ENCODE measurements at regions not wholly inside any gene's neighbourhood (a gene's known extent, or its start where the extent isn't known, plus 50 kb on each side); places are given as distances from the start of the nearest gene placed in this dataset.

- no peak overlapping the region for H3K4me3 ChIP-seq (ENCODE audit: low read depth, poor library complexity, severe bottlenecking)
- no peak for TF ChIP-seq POLR2A (IDR thresholded peaks at IDR 0.05)
- no peak for TF ChIP-seq CTCF (IDR thresholded peaks at IDR 0.05)
- WGBS, 2 donors, result 82 to 87% methylated on average over 5 of the region's 5 CpGs
- intact Hi-C loops (cut with DNase I; ENCODE audit: low total_unique reads), result no loop called here
- DNase-seq (ENCODE audit: low spot score in 2 of 2), result no peak
Measured at GRCh38 chr9:80602291-80602690, 1030.5 kb downstream of the TLE4 start.

DNA sequence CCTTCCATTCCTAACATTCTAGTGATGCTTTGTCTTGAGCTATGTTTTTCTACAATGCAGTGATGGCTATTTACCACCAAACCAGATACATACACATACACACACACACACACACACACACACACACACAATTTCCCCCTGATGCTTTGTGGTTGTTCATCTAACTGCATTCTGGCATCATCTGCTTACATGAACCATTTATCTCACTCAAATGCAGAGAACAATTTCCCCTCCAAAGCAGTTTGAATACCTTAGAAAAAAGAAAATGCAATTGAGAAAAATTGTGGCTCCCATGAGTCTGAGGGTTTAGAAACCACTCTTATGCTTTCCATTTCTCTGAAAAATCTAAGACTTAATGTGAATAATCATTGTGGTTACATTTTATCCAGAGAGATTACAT lies 1024.8 kb downstream of the TLE4 start:
- DNase-seq (ENCODE audit: low spot score in 2 of 2), result no peak
- H3K4me3 ChIP-seq (ENCODE audit: low read depth, poor library complexity, severe bottlenecking), result no peak overlapping the region
- intact Hi-C loops (cut with DNase I; ENCODE audit: low total_unique reads), result no loop called here
- TF ChIP-seq CTCF (IDR thresholded peaks at IDR 0.05) (no peak), POLR2A (IDR thresholded peaks at IDR 0.05) (no peak)

- TF ChIP-seq POLR2A (IDR thresholded peaks at IDR 0.05) (no peak), CTCF (IDR thresholded peaks at IDR 0.05) (no peak)
- WGBS, 2 donors, result 91 to 93% methylated on average over 4 of the region's 4 CpGs
- DNase-seq (ENCODE audit: low spot score in 2 of 2), result no peak
- intact Hi-C loops (cut with DNase I; ENCODE audit: low total_unique reads), result no loop called here
- no peak overlapping the region for H3K4me3 ChIP-seq (ENCODE audit: low read depth, poor library complexity, severe bottlenecking)
Measured at GRCh38 chr9:80595192-80595591, 1023.4 kb downstream of the TLE4 start.

DNA sequence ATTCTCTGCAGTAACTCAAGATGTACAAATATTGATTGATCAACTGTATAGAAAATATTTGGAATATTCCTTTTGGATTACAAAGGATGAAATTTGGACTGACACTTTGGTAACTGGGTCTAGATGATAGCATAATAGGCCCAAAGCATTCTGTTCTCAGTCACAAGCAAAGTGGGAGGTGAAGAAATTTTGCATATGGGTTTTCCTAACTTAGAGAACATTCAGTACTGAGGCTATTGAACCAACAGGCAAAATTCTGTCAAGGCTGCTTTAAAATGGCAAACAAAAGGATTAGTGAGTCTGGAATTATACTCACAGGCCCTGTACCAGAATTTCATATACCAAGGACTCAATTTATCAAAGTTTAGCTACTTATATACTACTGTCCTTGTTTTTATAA lies 1020.6 kb downstream of the TLE4 start:
- TF ChIP-seq POLR2A (IDR thresholded peaks at IDR 0.05), result no peak
- no peak for TF ChIP-seq CTCF (IDR thresholded peaks at IDR 0.05)
- intact Hi-C loops (cut with DNase I; ENCODE audit: low total_unique reads), result no loop called here
- DNase-seq (ENCODE audit: low spot score in 2 of 2), result no peak
- no peak overlapping the region for H3K4me3 ChIP-seq (ENCODE audit: low read depth, poor library complexity, severe bottlenecking)

- no peak overlapping the region for H3K4me3 ChIP-seq (ENCODE audit: low read depth, poor library complexity, severe bottlenecking)
- TF ChIP-seq CTCF (IDR thresholded peaks at IDR 0.05) (no peak), POLR2A (IDR thresholded peaks at IDR 0.05) (no peak)
- 81 to 100% methylated on average over 1 of the region's 1 CpG for WGBS, 2 donors
- DNase-seq (ENCODE audit: low spot score in 2 of 2), result no peak
- intact Hi-C loops (cut with DNase I; ENCODE audit: low total_unique reads), result no loop called here
Measured at GRCh38 chr9:80586786-80587330, 1015.1 kb downstream of the TLE4 start.

DNA sequence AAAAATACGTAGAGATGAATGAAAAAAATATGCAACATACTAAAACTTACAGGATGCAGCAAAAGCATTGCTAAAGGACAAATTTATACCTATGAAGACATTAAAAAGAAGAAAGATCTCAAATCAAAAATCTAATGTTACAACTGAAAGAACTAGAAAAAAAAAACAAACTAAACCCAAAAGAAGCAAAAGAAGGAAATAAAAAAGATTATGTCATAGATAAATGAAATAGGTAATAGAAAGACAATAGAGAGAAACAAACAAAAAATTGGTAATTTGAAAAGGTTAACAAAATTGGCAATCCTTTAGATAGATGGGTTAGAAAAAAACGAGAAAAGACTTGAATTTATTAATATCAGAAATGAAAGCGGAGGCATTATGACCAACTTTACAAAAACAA lies 1000.2 kb downstream of the TLE4 start:
- TF ChIP-seq POLR2A (IDR thresholded peaks at IDR 0.05), result no peak
- TF ChIP-seq CTCF (IDR thresholded peaks at IDR 0.05), result no peak
- no peak overlapping the region for H3K4me3 ChIP-seq (ENCODE audit: low read depth, poor library complexity, severe bottlenecking)
- WGBS, 2 donors, result 84 to 87% methylated on average over 3 of the region's 3 CpGs
- no peak for DNase-seq (ENCODE audit: low spot score in 2 of 2)
- intact Hi-C loops (cut with DNase I; ENCODE audit: low total_unique reads), result no loop called here
